NCI-H2029 (cell line): ENCODE measurements at regions not wholly inside any gene's neighbourhood (a gene's known extent, or its start where the extent isn't known, plus 50 kb on each side); places are given as distances from the start of the nearest gene placed in this dataset.
"Not testable (repeated sequence)": the region's sequence is repeated elsewhere in the genome, so short reads cannot be mapped to it uniquely, and the experiment has no call there.

Experiments used
- DNase-seq: peaks from one replicate; lab custom pipeline; 2025; lab: John Stamatoyannopoulos, UW

GRCh38 chr12:105457026-105457425 is 126.5 kb downstream of the C12orf75 start:
- no peak for DNase-seq

DNA sequence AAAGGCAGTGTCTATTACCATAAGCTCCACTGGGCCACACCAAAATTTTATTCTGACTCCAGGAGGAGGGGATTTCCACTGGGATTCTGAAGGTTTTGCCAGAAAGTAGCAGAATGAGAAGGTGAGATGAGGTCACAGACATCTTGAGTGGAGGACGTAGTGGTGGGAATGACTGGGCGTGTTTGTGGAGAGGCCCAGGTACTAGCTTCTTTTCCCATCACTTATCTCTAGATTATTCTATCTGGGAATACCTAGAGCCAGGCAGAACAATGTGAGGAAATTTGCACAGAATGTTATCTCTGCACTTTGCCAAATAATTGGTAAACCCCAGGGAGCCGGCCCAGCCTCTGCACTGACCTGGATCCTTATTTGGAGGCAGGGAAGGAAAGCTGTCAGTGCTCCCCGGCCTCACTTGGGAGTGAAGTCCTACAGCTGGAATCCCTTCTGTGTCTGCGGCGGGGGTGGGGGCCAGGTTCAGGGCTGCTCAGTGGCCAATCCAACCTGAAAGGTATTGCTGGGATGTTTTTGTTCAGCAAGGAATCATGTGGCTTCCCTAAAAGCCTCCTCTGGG is 129.4 kb downstream of the C12orf75 start:
- no peak for DNase-seq

GRCh38 chr12:105461271-105461943 is 130.9 kb downstream of the C12orf75 start:
- DNase-seq = no peak

DNA sequence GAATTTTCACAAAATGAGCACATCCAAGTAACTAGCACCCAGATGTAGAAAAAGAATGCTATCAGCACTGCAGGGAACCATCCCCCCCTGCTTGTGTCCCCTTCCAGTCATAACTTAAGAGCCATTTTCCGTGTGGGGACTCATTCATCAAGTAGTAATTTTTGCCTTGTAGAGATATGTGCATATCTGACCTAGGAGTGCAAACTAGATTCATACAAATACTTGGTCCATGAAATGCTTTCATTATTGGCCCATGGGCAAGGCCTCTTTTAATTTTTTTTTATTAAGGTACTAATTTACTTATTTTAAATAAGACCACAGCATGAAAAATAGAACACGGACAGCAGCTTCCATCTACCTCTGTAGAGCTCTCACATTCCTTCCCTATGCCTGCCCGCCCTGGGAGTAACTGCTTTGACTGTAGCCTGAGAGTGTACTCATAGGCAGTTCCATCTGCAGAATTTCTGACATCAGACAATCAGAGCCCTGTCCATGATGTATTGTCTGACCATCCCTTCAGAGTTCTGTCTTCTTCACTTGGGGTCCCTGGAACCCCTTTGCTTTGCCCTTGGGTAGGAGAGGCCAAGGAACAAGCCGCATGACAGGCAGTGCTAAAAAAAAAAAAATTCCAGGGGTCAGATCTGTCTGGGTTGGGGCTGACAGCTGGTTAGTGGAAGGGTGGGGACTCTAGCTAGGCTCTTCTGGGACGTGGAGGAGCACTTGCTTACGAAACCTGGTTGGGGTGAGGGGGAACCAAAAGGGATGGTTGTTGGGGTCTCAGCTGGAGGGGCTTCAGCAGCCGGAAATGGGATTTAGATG is 131.7 kb downstream of the C12orf75 start:
- no peak for DNase-seq

DNA sequence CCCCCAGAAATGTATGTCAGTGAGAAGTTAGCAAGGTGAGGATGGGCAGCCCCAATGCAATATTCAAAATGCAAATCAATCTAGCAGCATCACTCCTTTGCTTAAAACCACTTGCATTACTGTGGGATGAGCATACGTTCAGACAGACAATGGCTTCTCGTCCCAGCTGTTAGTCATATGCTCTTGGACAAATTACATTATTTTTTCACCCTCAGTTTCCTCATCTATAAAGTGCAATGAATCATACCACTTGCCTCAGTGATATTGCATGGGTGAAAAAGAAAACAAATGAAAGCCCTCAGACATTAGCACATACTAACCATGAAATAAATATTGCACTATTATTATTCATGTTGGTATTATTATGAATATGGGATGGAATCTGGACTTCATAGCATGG is 132.3 kb downstream of the C12orf75 start:
- no peak for DNase-seq

DNA sequence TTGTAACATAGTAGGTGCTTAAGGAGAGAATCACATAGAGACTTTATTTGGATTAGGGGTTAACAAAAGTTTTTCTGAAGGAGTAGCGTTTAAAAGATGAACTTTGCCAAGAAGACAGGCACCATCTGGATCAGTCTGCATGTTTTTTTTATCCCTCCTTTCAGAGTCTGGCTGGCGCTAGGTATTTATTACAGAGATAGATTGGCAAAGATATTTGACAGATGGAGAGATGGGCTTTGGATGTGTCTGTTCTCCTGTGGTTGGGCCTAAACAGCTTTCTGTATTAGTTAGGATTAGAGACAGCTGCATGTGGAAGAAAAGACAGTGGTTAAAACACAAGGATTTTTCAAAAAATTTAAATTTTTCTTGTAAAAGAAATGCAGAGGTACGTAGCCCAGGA is 133.9 kb downstream of the C12orf75 start:
- DNase-seq = no peak

DNA sequence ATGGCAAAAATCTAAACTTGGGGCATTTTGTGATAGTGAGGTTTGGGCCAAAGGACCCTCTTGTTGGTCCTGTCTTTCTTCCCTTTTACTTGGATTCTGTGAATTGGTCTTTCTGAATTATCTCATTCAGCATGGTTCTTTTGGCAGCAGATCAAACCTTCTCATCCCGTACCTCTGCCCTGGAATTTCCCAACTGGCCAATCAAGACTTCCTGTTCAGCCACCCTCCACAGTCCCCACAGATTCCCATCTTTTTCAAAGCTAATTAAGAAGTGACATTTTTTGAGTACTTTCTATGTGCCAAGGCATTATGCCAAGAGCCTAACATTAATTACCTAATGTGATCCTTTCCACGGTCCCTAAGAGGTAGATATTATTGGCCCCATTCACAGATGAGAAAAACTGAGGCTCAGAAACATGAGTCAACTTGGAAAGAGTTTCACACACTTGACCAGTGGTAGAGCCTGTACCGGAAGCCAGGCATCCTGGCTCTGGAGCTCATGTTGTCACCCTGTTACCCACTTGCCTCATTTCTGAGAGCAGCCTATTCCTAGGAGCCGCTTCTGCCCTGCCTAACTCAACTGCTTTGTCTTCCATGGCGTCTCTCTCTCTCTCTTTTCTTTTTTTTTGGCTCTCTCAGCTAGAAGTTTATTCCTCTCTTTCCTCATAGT is 135.9 kb downstream of the C12orf75 start:
- no peak for DNase-seq

GRCh38 chr12:105466901-105467598 is 136.6 kb downstream of the C12orf75 start:
- no peak for DNase-seq

DNA sequence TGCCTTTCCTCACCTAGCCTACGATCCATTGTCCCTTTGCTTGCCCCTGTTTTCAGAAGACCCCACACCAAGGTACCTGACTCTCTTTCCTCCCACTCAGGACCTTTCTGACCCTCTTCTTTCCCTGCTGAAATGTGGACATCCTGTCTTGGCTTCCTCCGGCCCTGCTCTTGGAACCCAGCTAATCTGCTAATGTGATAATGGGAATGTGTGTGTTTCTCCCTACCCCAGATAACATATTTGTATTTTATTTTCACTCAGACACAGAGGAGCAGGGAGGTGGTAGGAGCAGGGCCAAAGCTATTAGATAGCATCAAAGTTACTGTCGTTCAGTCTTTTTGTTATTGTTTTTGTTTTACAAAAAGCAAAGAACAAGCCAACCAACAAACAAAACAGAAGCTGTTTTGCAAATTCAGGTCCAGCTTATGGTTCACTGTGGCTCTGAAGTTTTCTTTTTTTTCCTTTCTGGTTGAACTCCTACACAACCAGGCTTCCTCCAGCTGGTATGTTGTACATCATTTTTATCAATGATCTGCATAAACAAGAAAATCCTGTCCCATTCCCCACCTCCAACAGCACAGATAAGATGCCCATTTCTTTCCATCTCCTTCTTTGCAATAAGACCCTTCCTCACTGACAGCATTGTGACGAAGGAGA is 137.3 kb downstream of the C12orf75 start:
- DNase-seq = no peak

GRCh38 chr12:105468464-105468863 is 138.0 kb downstream of the C12orf75 start:
- DNase-seq = no peak

GRCh38 chr12:105469211-105469610 is 138.7 kb downstream of the C12orf75 start:
- no peak for DNase-seq

- DNase-seq = no peak
These were observed 139.2 kb downstream of the C12orf75 start for GRCh38 chr12:105469701-105470100.

DNA sequence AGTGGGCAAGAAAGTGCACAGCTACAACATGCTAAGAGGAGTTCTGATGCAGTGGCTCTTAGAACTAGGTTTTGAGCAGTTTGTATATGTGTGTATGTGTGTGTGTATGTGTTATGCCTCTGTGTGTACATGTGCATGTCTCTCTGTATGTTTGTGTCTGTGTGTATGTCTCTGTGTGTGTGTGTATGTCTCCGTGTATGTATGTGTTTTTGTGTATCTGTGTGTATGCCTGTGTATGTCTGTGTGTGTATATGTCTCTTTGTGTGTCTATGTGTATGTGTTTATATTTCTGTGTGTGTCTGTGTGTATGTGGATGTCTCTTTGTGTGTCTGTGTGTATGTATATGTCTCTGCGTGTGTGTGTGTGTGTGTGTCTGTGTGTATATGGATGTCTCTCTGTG is 139.6 kb downstream of the C12orf75 start:
- DNase-seq = no peak

GRCh38 chr12:105470601-105471000 is 140.1 kb downstream of the C12orf75 start:
- DNase-seq = no peak

- peak; percentile 39 for DNase-seq
These were observed 144.2 kb downstream of the C12orf75 start for GRCh38 chr12:105474672-105475071.

DNA sequence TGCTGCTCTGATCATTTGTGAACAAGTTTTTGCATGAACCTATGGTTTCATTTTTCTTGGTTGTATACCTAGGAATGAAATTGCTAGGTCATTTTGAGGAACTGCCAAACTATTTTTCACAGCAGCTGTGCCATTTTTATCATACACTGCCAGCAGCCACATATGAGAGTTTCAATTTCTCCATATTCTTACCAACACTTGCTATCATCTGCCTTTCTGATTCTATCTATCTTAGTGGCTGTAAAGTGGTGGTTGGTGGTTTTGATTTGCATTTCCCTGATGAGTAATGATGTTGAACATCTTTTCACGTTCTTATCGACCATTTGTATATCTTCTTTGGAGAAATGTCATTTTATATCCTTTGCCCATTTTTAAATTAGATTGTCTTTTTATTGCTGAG is 146.1 kb downstream of the C12orf75 start:
- no peak for DNase-seq

GRCh38 chr12:105477873-105478272 is 147.4 kb downstream of the C12orf75 start:
- peak; percentile 79 for DNase-seq

- not testable (repeated sequence) for DNase-seq
These were observed 148.3 kb downstream of the C12orf75 start for GRCh38 chr12:105478788-105479187.

DNA sequence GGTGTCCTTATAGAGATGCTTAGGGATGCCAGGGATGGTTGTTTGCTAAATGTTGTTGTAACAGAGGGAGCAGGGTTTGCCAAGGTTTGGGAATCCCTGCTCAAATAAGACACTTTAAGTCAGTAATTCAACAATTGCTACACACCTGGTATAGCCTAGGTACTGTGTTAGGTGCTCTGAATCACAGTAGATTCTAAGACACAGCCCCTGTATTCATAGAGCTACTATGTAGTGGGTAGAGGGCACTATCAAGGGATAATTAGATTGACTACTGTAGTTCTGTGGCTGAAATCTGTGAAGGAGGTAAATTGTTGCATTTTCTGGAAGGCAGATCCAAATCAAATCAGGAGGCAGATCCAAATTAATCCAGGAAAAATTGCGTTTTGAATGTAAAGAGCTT is 149.2 kb downstream of the C12orf75 start:
- no peak for DNase-seq

DNA sequence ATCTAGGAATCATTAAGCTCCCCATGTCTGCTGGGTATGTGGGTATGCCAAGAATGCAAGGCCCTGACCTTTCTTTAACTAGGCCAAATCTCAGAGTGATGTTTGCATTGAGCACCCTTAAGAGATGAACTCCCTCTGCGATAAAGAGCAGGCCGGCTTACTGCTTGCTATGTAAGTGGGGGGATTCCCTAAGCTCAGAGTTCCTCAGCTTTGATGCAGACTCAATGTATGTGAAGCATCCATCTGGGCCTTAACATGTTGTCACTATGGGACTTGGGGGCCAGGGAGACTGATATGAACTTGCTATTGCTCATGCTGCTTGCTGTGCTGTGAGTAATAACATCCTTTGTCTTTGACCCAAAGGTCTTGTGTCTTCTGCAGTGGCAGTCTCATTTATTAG is 149.7 kb downstream of the C12orf75 start:
- no peak for DNase-seq
